Endothelial cell of umbilical vein (primary cell): ENCODE measurements at regions not wholly inside any gene's neighbourhood (a gene's known extent, or its start where the extent isn't known, plus 50 kb on each side); places are given as distances from the start of the nearest gene placed in this dataset.

Experiments used
- BruUV-seq: library from RNA; stranded (reverse); fragments of 400-500 nt; replicated peaks from 2 replicates; lab custom pipeline; 2021; lab: Mats Ljungman, UMichigan
- CTCF ChIA-PET: fragments of 300-600, 350-600 bp; sonication (Branson Sonifier 250); formaldehyde crosslinking; loops from one replicate; lab custom pipeline; 2021; ENCODE audit warnings: antibody characterized with exemption, inconsistent platforms; lab: Charles Lee
- POLR2A ChIA-PET: fragments of 300-600, 350-600 bp; sonication (Branson Sonifier 250); formaldehyde crosslinking; loops from one replicate; lab custom pipeline; 2021; ENCODE audit warnings: antibody characterized with exemption, inconsistent platforms; lab: Charles Lee
- DNase-seq: peaks from one replicate; pipeline ENCODE4 v3.0.0-alpha.2; 2011; ENCODE audit warnings: low read depth, low spot score
- FAIRE-seq: peaks from 2 replicates; lab custom pipeline; 2011; peaks lifted over from hg19 to GRCh38; lab: Jason Lieb, UNC
- H2AFZ ChIP-seq: 2 replicates; pipeline ENCODE4 v1.6.0; 2012; ENCODE audit warnings: low read depth, low read length, control low read depth, inconsistent platforms
- H3K27ac ChIP-seq: 2 replicates; pipeline ENCODE4 v1.5.1; 2011; ENCODE audit warnings: low read depth, mild to moderate bottlenecking, control low read depth, low read length, moderate library complexity; ENCODE audit not compliant: insufficient read depth
- H3K27me3 ChIP-seq, 2 experiments: 2 replicates each; pipeline versions ENCODE4 v1.6.0 to v1.6.1; 2011; ENCODE audit warnings: low read length in 2 of 2, mixed read lengths in 1 of 2; ENCODE audit not compliant: control insufficient read depth in 2 of 2, insufficient read depth in 2 of 2
- H3K36me3 ChIP-seq, 2 experiments: 2 replicates in 1 of 2; 3 replicates in 1 of 2; pipeline ENCODE4 v1.5.1; 2011; ENCODE audit warnings: low read length in 2 of 2, mild to moderate bottlenecking in 1 of 2, moderate library complexity in 1 of 2; ENCODE audit not compliant: control insufficient read depth in 2 of 2, insufficient read depth in 2 of 2; ENCODE audit errors: extremely low read depth in 1 of 2
- H3K4me1 ChIP-seq: 3 replicates; pipeline ENCODE4 v1.5.1; 2011; ENCODE audit warnings: mild to moderate bottlenecking, low read length; ENCODE audit not compliant: control insufficient read depth, insufficient read depth; ENCODE audit errors: extremely low read depth
- H3K4me2 ChIP-seq: 2 replicates; pipeline ENCODE4 v1.6.1; 2011; ENCODE audit warnings: low read length, control low read depth, mixed read lengths; ENCODE audit not compliant: insufficient read depth
- H3K4me3 ChIP-seq, 3 experiments: fragments of 200-600 bp in 1 of 3; sonication (generic), shearing (Covaris generic) in 1 of 3; replicated peaks in 1 of 3; 2 replicates each; pipeline ENCODE4 v1.5.1; 2011 to 2016; ENCODE audit warnings: control low read depth in 3 of 3, low read length in 3 of 3, mild to moderate bottlenecking in 2 of 3, inconsistent platforms in 1 of 3, low read depth in 1 of 3, moderate library complexity in 1 of 3; ENCODE audit not compliant: insufficient read depth in 1 of 3
- H3K79me2 ChIP-seq: 2 replicates; pipeline ENCODE4 v1.6.0; 2012; ENCODE audit warnings: low read length, inconsistent platforms; ENCODE audit not compliant: control insufficient read depth, insufficient read depth
- H3K9ac ChIP-seq: replicated peaks from 2 replicates; pipeline ENCODE3; 2011; ENCODE audit warnings: low read length, control low read depth; ENCODE audit not compliant: insufficient read depth; ENCODE audit errors: extremely low read depth
- H3K9me1 ChIP-seq: replicated peaks from 3 replicates; pipeline ENCODE4 v1.6.0; 2011; ENCODE audit warnings: mild to moderate bottlenecking, low read length; ENCODE audit not compliant: control insufficient read depth, insufficient read depth; ENCODE audit errors: extremely low read depth
- H3K9me3 ChIP-seq: replicated peaks from 2 replicates; pipeline ENCODE4 v1.5.1; 2012; ENCODE audit warnings: low read length, inconsistent platforms; ENCODE audit not compliant: control insufficient read depth, insufficient read depth
- H4K20me1 ChIP-seq: replicated peaks from 2 replicates; pipeline ENCODE3; 2011; ENCODE audit warnings: mild to moderate bottlenecking, low read length; ENCODE audit not compliant: control insufficient read depth, insufficient read depth; ENCODE audit errors: extremely low read depth
- CTCF ChIP-seq, 2 donors: IDR thresholded peaks; 1 replicate in 1 of 2; 2 replicates in 1 of 2; pipeline ENCODE4 v1.5.1; 2011; ENCODE audit warnings: low read length in 2 of 2, mild to moderate bottlenecking in 2 of 2, moderate library complexity in 2 of 2, control low read depth in 1 of 2, inconsistent platforms in 1 of 2, low read depth in 1 of 2; ENCODE audit not compliant: insufficient read depth in 1 of 2; ENCODE audit errors: extremely low read depth in 1 of 2
- EZH2 ChIP-seq: IDR thresholded peaks from 2 replicates; pipeline ENCODE4 v1.6.1; 2012; ENCODE audit warnings: borderline replicate concordance, low read depth, mild to moderate bottlenecking, moderate library complexity, low read length, inconsistent platforms; ENCODE audit not compliant: severe bottlenecking
- FOS ChIP-seq: IDR thresholded peaks from 2 replicates; pipeline ENCODE4 v1.6.1; 2011; ENCODE audit warnings: mild to moderate bottlenecking, low read length, moderate library complexity, borderline replicate concordance; ENCODE audit not compliant: insufficient read depth
- GATA2 ChIP-seq: IDR thresholded peaks from 2 replicates; pipeline ENCODE4 v1.7.0; 2011; ENCODE audit warnings: low read depth, mild to moderate bottlenecking, moderate library complexity, mixed read lengths, low read length; ENCODE audit not compliant: insufficient read length, insufficient read depth
- JUN ChIP-seq: IDR thresholded peaks from 2 replicates; pipeline ENCODE4 v1.6.1; 2011; ENCODE audit warnings: borderline replicate concordance, low read depth; ENCODE audit not compliant: insufficient read length, insufficient read depth
- MAX ChIP-seq: IDR thresholded peaks from 2 replicates; pipeline ENCODE4 v1.6.1; 2011; ENCODE audit not compliant: insufficient read depth, insufficient read length
- MYC ChIP-seq: IDR thresholded peaks from one replicate; pipeline ENCODE4 v1.6.1; 2011; ENCODE audit warnings: mild to moderate bottlenecking, low read depth, low read length
- POLR2A ChIP-seq: IDR thresholded peaks from 2 replicates; pipeline ENCODE4 v1.6.1; 2012; ENCODE audit warnings: low read depth, mild to moderate bottlenecking, control low read depth, low read length
- POLR2AphosphoS5 ChIP-seq: IDR thresholded peaks from 2 replicates; pipeline ENCODE4 v1.6.1; 2012; ENCODE audit warnings: low read depth, mild to moderate bottlenecking, control low read depth, low read length, moderate library complexity; ENCODE audit not compliant: insufficient read depth
- dilution Hi-C: fragments of 300-500 bp; cut with MboI; formaldehyde crosslinking; loops from one replicate; pipeline ENCODE4 v1.15.0; 2019; ENCODE audit warnings: low sequenced_read_pairs; ENCODE audit not compliant: extremely low pct_ligation_motif_present
- intact Hi-C: fragments of 100-400 bp; cut with micrococcal nuclease; formaldehyde crosslinking; loops from one replicate; pipeline ENCODE4 v1.10.0; 2022

GRCh38 chr3:110059431-110059830, 722.1 kb upstream of the DPPA4 start:
- ChIA-PET POLR2A (no interaction called here), CTCF (no interaction called here)
- Histone ChIP-seq H3K9ac (no peak overlapping the region), H3K36me3 (no peaks in the 10 kb centered on the region), H3K9me1 (no peaks in the 10 kb centered on the region), H3K79me2 (no peaks in the 10 kb centered on the region), H3K4me2 (no peak overlapping the region), H3K4me1 (no peaks in the 10 kb centered on the region), H3K27me3 (no peaks in the 10 kb centered on the region), H3K27ac (no peak overlapping the region), H2AFZ (no peak overlapping the region), H4K20me1 (no peaks in the 10 kb centered on the region), H3K4me3 (no peak overlapping the region), H3K9me3 (peaks cover 2% of the 10 kb centered on the region)
- no TSS peak for BruUV-seq
- no peak for TF ChIP-seq POLR2AphosphoS5
- no peak for TF ChIP-seq EZH2
- TF ChIP-seq FOS, result no peak
- no peak for TF ChIP-seq GATA2
- no peak for TF ChIP-seq POLR2A
- no peak for TF ChIP-seq CTCF (IDR thresholded peaks at IDR 0.05; ENCODE audit: extremely low read depth in 1 of 2, insufficient read depth in 1 of 2, low read depth in 1 of 2, low read length in 2 of 2)
- TF ChIP-seq MAX, result no peak
- no peak for TF ChIP-seq JUN
- no peak for TF ChIP-seq MYC
- dilution Hi-C loops, result no loop called here
- no peak for FAIRE-seq
- intact Hi-C loops, result no loop called here
- DNase-seq, result no peak
